HG02798 (cell line): ENCODE measurements at regions not wholly inside any gene's neighbourhood (a gene's known extent, or its start where the extent isn't known, plus 50 kb on each side); places are given as distances from the start of the nearest gene placed in this dataset.
"Not testable (repeated sequence)": the region's sequence is repeated elsewhere in the genome, so short reads cannot be mapped to it uniquely, and the experiment has no call there.

ENCODE experiments used
- ATAC-seq: cut with Tn5 transposase; IDR thresholded peaks from one replicate; pipeline ENCODE4 v1.9.1; 2021; ENCODE audit warnings: mild to moderate bottlenecking; ENCODE audit not compliant: unreplicated experiment, poor library complexity

DNA sequence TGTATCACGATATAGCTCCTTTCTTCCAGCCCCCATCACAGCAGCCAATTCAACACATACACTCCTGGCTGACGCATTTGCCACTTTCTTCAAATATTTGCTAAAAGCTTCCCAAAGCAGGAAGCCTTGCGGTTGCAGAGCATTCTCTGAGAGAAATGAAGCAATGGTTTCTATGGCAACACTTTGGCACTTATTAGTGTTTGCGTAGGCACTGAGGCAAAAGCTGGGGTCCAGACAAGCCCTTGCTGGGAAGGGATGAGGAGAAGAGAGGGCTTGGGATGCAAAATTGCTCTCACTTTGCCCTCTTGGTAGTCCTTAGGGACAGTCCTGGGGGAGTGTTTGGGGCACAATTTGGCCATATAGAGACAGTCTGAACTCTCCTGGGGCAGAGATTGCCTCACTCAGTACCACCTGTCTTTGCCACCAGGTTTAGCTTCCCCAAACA lies 55.0 kb upstream of the PAK3 start:
- ATAC-seq: peak; percentile 51

DNA sequence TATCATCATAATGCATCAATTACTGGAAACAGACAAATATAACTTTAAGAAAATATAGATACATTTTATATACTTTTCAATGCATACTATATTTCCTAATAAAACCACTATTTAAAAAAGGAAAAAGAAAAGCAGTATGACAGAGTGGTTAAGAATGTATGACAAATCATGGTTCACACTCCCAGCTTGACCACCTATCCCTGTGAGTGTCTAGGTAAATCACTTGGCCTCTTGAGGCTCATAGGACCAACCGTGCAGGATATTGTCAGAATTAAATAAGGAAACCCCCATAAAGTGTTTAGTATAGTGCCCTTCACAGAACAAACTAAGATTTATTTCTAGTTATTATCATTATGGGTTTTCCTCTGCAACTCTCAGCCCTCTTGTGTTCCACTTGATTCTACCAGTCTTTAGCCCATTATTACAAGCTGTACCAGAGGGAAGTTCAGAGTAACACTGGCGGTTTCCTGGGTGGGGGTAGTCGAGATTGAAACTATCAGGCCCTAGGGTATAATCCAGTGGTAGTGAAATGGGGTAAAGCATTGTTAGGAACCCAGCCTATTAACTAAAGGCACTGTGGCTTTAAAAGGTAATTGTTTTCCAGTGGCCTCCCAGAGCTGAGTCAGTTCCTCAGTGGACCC lies 55.5 kb upstream of the PAK3 start:
- peak; percentile 4 for ATAC-seq

DNA sequence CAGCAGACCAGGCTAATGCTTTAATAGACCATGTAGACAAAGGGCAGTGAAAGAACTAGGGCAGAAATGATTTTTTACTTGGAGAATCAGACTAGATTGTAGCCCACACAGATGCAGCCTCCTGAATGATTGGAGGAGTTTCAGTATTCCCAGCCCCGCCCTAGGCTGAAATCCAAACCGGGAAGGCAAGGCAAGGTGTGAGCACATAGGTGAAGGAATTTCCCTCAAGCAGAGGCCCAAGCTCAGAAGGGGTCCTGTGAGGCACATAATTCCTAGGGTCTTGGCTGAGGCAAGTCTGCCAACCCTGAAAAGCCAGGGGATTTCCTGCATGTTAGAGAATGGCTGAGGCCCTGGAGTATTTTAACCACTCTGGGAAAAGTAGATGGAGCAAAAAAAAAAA lies 56.4 kb upstream of the PAK3 start:
- no peak for ATAC-seq

DNA sequence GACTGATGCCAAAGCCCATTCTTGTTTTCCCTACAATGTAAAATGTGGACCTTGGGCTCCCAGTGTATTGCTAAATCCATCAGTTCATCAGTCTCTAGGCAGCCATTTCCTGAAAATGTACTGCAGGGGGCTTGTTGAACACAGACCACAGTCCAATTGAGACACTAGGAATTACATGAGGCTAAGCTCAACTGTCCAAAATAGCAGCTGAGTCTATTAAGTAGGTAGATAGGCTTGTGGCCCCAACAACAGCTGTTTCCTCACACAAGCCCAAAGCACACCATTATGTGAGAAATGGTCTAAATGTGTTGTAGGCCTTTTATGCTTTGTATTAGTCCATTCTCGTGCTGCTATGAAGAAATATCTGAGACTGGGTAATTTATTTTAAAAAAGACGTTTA lies 60.0 kb upstream of the PAK3 start:
- no peak for ATAC-seq

DNA sequence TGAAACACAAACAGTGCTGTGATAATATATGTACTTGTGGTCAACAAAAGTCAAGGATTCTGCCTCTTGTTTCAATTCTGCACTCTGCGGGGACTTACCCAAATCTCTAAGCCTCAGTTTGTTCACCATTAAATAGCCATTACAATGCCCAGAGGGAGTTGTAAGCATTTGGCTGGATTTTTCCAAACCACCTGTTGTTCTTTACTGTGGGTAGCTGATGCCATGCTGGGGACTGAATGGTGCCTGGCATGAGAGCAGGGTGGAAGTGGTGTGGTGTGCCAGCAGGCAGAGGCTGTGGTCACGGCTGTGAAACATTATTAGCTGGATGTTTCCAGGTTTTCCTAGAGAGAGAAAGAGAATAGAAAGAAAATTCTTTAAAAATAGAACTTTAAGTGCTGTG lies 60.7 kb upstream of the PAK3 start:
- no peak for ATAC-seq

DNA sequence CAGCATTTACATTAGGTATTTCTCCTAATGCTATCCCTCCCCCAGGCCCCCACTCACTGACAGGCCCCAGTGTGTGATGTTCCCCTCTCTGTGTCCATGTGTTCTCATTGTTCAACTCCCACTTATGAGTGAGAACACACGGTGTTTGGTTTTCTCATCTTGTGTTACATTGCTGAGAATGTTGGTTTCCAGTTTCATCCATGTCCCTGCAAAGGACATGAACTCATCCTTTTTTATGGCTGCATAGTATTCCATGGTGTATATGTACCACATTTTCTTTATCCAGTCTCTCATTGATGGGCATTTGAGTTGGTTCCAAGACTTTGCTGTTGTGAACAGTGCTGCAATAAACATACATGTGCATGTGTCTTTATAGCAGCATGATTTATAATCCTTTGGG lies 73.0 kb upstream of the PAK3 start:
- not testable (repeated sequence) for ATAC-seq

DNA sequence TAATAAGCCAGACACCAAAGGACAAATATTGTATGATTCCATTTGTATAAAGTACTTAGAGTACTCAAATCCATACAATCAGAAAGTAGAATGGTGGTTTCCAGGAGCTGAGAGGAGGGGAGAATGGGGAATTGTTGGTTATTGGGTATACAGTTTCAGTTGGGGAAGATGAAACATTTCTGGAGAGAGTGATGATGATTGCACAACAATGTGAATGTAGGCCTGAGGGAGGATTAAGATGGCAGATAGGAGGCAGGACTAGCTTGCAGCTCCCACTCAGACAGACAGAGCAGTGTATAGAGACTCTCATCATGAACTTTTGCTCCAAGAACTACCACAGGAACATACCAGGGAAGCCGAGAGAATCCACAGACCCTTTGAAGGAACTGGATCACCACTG lies 75.7 kb upstream of the PAK3 start:
- ATAC-seq: no peak

DNA sequence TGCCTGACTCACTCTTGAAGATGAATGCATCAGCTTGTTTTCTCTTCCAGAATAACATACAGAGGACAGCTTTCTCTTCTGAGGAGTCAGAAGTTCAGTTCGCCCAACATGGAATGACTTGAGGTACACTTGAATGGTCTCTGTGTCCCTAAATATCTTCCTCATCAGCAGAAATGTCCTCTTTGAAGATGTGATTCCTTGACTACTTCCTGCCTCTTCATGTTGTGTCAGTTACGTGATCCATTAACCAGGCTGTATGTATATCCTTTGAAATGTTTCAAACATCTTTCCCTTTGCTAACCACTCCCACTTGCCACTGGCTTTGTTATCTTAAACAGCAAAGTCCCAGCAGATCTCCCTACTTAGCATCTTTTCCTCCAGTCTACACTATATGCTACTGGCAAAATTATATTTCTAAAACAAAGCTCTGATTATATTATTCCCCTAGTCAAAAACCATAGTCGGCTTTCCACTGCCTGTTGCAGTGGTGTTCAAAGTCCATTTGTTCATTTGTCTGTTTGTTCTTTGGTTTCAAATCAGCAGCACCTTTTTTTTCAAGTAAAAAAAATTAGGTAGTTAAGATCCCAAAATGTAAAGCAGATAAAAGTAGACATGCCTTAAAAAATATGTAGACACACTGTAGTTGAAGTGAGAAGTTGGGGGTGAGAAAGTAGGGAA lies 82.1 kb upstream of the PAK3 start:
- no peak for ATAC-seq

DNA sequence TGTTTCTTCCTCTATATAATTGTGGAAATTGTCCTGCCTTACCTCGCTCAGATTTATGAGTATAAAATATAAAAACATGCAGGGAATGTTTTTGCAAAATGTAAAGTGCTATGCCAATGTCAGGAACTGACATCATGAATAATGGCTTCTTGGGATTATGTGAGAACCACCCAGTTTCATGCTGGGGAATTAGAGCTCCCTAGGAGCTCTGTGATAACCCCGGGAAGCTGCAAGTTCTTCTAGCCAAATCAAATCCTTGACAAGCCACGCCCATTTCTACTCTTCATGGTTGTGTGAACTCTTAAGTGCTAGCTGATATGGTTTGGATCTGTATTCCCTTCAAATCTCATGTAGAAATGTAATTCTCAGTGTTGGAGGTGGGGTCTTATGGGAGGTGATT lies 85.9 kb upstream of the PAK3 start:
- ATAC-seq: no peak

DNA sequence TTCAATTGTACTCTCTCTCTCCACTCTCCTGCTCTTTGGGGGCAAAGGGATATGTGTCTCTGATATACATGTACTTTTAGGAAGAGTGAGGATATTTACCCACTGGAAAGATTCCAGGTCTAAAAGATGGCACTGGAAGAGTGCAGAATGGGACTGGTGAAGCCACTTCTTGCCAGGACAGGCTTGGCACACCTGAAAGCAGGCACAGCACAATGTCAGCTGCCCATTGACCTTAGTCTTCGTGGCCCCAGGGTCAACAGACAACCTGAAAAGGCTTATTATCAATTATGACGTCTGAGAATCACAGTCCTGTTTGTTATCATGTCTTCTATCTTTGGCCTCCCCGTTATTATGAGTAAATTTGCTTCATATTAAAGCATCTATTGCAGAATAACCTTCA lies 86.7 kb upstream of the PAK3 start:
- no peak for ATAC-seq

DNA sequence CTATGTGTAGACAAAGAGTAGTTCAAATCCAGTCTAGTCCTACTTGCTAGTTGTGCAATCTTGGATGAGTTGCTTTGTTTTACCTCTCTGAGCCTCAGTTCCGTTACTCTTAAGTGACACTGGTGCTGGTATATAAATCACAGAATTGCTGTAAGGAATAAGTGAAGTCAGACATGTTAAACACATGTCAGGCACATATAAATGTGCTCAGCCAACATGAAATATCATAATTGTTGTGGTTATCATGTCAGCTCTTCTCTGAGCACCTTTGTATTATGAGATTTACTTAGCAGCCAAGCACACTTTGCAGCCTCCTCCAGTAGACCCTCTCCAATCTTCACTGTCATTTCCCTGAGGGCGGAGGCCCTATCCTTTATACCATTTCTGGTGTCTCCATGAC lies 87.9 kb upstream of the PAK3 start:
- no peak for ATAC-seq

DNA sequence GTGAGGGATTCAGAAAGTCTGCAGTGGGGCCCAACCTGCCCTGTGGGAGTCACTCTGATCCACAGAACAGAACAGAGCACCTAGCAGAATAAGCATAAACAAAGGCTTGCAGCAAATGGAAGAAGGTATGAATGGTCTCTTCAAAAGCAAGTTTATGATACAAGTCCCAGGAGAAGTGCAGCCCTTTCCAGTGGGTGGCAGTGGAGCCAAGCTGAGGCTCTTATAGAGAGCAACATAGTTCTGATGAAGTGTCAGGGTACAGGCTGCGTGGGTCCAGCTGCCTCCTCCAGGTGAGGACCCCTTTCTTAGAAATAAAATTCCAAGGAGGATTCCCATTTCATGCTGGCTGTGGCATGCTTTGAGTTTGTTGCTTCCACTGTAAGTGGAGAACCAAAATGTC lies 88.8 kb upstream of the PAK3 start:
- no peak for ATAC-seq

DNA sequence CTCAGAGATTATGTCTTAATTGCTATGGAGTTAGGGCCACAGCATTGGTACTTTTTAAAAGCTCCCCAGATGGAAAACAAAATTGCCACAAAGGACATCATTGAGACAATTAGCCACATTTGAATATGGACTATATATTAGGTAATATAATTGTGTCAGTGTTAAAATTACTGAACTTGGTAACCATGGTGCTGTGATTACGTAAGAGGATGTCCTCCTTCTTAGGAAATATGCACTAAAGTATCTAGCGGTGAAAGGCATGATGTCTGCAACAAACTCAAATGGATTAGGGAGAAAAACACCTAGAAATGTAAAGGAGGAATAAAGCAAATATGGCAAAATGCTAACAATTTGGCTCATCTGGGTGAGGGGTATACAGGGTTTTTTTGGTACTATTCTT lies 89.9 kb upstream of the PAK3 start:
- no peak for ATAC-seq

DNA sequence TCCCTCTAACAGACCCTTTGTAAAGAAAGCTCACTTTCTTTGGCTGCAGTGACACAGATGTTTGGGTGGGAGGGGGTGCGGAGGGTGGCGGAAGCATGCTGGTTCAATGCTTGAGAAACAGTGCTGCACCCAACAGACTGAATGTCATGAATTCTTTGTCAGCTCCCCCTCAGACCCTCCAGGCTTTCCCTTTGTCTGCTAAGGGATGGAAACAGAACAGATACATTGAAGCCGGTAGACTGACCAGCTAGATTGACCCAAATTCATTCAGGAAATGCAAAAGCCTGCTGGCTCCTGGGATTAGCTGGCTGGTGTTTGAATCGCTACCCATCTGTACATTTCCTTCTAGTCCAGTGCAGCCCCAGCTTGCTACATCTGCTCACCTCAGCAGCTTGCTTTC lies 90.8 kb upstream of the PAK3 start:
- ATAC-seq: no peak

DNA sequence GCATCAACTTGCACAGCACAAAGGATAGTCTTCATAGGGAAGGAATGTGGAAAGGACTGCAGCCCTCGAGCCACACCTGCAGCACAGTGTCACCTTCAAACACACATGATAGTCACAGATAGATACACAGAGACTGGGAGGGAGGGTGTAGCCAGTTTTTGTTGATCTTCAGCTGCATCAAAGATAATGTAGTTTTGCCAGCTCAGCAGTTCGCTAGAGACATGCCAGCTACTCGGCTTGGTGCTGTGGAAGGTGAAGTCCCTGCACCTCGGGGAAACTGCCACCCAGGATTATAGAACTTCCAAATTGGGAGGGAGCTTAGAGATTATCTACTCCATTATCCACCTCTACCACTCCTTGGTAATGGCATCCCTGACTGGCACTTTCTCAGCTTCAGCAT lies 92.9 kb upstream of the PAK3 start:
- ATAC-seq: no peak

DNA sequence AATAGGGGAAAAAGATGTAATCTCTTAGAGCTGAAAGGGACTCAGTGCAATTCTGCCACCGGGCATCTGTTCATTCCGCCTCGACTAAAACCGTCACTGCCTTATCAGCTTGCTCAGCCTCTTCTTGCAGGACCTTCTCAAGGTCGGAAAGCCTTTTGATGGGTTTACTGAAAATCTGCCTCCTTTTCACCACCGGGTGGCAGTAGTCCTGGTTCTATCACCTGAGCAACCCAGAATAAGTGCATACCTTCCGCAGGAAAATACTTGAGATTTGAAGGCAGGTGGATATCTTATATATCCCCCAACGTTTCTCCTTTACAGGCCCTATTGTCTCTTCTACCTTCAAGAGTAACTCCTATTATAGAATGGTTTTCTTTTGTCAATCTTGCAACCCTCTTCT lies 103.4 kb upstream of the PAK3 start:
- ATAC-seq: peak; percentile 53

DNA sequence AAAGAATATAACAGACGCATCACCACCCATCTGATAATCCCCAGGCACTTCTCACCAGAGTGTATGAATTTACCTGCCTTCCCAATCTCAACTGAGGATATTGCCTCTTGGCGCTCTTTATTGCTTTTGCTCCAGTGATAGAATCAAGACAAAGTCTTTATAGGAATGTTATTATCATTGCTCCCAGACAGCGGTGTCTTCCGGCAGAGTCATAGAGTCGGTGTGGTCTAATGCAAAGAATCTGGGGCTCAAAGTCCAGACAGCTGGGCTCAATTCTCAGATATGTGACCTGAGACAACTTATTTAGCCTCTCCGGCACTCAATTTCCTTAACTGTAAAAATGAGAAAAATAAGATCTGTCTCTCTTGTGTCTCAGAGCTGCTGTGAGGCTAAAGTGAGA lies 106.1 kb upstream of the PAK3 start:
- no peak for ATAC-seq

DNA sequence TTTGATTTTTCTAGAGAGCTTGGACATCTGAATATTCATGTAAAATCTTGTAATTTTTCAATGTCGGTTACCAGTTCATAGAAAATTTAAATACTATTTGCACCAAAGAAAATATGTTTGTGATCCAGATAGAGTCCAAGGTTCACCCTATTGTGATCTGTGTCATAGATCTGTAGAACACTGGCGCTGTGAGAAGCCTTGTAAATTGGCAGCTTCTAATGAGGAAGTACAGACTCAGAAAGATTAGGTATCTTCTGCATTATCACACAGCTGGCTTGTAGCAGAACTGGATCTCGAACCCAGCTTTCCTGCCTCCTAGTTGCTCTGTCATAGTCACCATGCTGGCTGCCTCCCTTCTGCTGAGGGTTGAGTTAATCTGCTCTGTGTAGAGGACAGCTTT lies 106.5 kb upstream of the PAK3 start:
- no peak for ATAC-seq

DNA sequence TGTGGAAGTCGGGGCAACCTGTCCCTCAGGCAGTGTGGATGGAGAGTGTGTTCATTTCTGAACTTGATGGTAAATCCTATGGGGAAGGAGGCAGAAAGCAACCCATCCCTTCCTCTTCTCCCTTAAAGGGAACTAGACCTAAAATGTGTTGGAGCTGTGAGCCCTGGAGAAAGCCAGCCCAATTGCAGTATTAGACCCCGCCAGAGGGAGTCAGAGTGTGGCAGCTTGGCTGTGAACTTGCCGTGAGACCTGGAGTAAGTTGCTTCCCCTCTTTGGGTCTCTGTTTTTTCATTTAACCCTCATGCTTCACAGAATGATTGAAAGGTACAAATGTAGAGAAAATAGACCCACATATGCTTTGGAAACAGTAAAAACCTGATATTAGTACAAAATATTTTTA lies 108.7 kb upstream of the PAK3 start:
- ATAC-seq: no peak

DNA sequence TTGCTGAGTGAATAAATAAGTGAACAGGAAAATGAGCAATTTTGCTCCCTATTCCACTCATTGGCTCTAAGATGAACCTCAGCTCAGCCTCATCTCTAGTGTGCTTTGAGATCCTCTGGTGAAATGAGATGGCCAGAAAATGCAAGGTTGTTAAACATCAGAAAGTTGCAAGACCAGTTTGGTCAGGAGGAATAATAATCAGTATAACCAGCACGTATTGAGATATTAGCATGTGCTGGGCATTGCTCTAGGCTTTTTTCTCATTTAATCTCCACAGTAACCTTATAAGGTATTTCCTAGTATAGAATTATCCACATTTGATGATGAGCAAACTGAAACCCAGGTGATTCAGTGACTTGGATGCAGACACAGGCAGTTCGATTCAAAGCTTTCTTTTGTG lies 110.5 kb upstream of the PAK3 start:
- no peak for ATAC-seq

DNA sequence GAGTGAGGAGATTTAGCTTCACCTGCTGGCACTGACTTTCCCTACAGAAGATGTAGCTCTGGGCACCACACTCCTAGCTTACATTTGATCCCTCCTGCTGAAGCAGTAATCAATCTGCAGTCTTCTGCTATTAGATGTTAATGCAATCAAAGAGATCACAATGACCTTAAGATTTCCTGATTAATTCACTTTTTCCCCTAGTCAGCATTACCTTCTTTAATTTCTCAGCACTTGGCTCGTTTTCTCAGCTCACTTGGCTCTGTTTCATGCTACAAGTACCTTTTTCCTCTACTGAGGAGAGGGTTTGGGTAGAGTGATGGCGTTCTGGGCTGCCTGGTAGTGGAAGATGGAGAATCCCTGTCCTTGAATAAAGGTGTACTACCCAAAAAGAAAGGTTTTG lies 113.0 kb upstream of the PAK3 start:
- ATAC-seq: no peak

DNA sequence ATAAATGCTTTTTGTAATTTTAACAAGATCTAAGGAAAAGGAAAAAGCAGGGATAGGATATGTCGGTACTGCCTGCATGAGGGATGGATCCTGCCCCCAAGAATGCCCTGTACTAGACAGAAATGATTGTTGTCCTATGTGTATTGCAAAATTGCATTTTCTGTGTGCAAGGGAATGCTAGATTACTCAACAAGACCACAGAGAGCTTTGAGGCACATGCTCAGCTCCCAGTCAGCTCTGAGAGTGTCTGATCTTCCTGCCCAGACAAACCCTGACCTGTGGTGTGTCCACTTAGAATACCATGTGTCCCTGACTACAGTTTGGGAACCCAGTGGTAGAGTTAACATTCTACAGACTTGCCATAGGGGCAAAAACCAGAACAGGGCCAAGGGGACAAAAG lies 129.2 kb upstream of the PAK3 start:
- no peak for ATAC-seq

DNA sequence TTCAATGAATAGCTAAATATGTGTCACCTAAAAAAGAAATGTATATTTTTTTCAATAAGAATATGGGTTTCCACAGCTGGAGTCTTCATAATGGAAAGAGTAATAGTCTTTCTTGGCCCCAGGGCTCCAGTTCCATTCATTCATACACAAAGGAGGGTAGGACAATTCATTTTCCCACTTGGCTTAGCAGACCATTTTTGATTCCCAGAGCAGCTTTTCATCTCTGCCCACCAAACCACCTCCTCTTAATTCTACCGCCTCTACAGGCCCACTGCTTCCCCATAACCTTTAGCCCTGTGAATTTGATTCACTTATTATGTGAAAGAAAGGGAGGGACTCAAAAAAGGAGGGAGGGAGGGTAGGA lies 129.9 kb upstream of the PAK3 start:
- no peak for ATAC-seq
